Activated CD4-positive, alpha-beta T cell treated with anti-CD3 and anti-CD28 coated beads for 36 hours (primary cell): ENCODE measurements at regions not wholly inside any gene's neighbourhood (a gene's known extent, or its start where the extent isn't known, plus 50 kb on each side); places are given as distances from the start of the nearest gene placed in this dataset.

ENCODE experiments used
- ATAC-seq: fragments of 200-7000 bp; cut with Tn5 transposase; one replicate; pipeline ENCODE4 v1.10.0; 2021; ENCODE audit warnings: mild to moderate bottlenecking, moderate library complexity
- CTCF ChIA-PET: fragments of 350-600 bp; sonication (Branson Sonifier 250); formaldehyde crosslinking; loops from one replicate; lab custom pipeline; 2021; ENCODE audit warnings: antibody characterized with exemption; lab: Charles Lee
- POLR2A ChIA-PET: fragments of 350-600 bp; sonication (Branson Sonifier 250); formaldehyde crosslinking; loops from one replicate; lab custom pipeline; 2021; ENCODE audit warnings: antibody characterized with exemption, inconsistent platforms; lab: Charles Lee
- DNase-seq: peaks from one replicate; pipeline ENCODE4 v3.0.0-alpha.2; 2020
- H3K27ac Mint-ChIP-seq: one replicate; pipeline ENCODE4 v1.8.0; 2021; ENCODE audit warnings: mixed read lengths
- H3K27me3 Mint-ChIP-seq: one replicate; pipeline ENCODE4 v1.8.0; 2021; ENCODE audit warnings: mixed read lengths
- H3K36me3 Mint-ChIP-seq: one replicate; pipeline ENCODE4 v1.8.0; 2021; ENCODE audit warnings: low read depth, mixed read lengths
- H3K4me1 Mint-ChIP-seq: one replicate; pipeline ENCODE4 v1.8.0; 2021; ENCODE audit warnings: mixed read lengths
- H3K4me3 Mint-ChIP-seq: one replicate; pipeline ENCODE4 v1.8.0; 2021; ENCODE audit warnings: mild to moderate bottlenecking, moderate library complexity, mixed read lengths
- H3K9me3 Mint-ChIP-seq: one replicate; pipeline ENCODE4 v1.8.0; 2021; ENCODE audit warnings: low read depth, mixed read lengths
- intact Hi-C, 2 experiments: fragments of 100-400 bp; cut with DNase I in 1 of 2; cut with micrococcal nuclease in 1 of 2; formaldehyde crosslinking; loops; one replicate each; pipeline versions ENCODE4 v1.14.2 to v1.15.1; 2022 to 2024; cut with DNase I, micrococcal nuclease

DNA sequence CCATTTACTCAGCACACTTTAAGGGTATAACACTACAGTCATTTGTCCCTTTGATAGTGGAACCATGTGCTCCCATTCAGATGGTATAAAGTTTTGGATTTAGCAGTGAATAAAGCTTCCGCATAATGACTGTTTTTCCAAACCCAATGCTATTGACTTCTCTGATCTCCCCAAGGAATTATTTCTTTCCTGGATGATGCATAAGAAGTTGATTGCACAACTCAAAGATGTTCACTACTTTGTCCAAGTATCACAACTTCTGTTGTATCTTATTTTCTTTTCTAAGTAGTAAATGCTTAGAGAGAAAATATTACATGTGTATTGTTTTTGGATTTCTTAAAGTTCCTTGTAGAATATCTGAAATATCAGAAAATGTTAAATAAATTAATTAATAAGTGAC lies 300.2 kb downstream of the GPM6A start:
- Mint-ChIP-seq H3K27ac (no peak overlapping the region), H3K27me3 (no peaks in the 10 kb centered on the region), H3K4me1 (no peaks in the 10 kb centered on the region), H3K9me3 (peaks cover 7% of the 10 kb centered on the region), H3K4me3 (no peak overlapping the region), H3K36me3 (no peaks in the 10 kb centered on the region)
- ChIA-PET CTCF (no interaction called here), POLR2A (no interaction called here)
- DNase-seq (no peak), ATAC-seq (no peak)
- intact Hi-C loops, result no loop called here

GRCh38 chr4:175514174-175514573 lies 297.9 kb downstream of the GPM6A start:
- Mint-ChIP-seq H3K4me1 (no peaks in the 10 kb centered on the region), H3K4me3 (no peak overlapping the region), H3K36me3 (no peaks in the 10 kb centered on the region), H3K27ac (no peak overlapping the region), H3K27me3 (no peaks in the 10 kb centered on the region), H3K9me3 (peaks cover 2% of the 10 kb centered on the region)
- intact Hi-C loops, result no loop called here
- ATAC-seq (no peak), DNase-seq (no peak)
- ChIA-PET CTCF (no interaction called here), POLR2A (no interaction called here)

GRCh38 chr4:175530655-175531054 lies 281.4 kb downstream of the GPM6A start:
- peaks cover 2% of the 10 kb centered on the region for H3K9me3 Mint-ChIP-seq
- ChIA-PET CTCF (no interaction called here), POLR2A (no interaction called here)
- intact Hi-C loops, result no loop called here
- DNase-seq (no peak), ATAC-seq (no peak)
- no peak overlapping the region for H3K4me3 Mint-ChIP-seq
- no peaks in the 10 kb centered on the region for H3K27me3 Mint-ChIP-seq
- H3K4me1 Mint-ChIP-seq, result no peaks in the 10 kb centered on the region
- H3K36me3 Mint-ChIP-seq, result no peaks in the 10 kb centered on the region
- no peak overlapping the region for H3K27ac Mint-ChIP-seq

- Mint-ChIP-seq H3K27ac (no peak overlapping the region), H3K9me3 (peaks cover 2% of the 10 kb centered on the region), H3K4me1 (no peaks in the 10 kb centered on the region), H3K27me3 (no peaks in the 10 kb centered on the region), H3K4me3 (no peak overlapping the region), H3K36me3 (no peaks in the 10 kb centered on the region)
- ChIA-PET CTCF (interaction anchor here (0.6 kb wide), 1 partner anchor 10 kb away, joined by 3 read pairs; no protein-coding TSS in a partner anchor), POLR2A (no interaction called here)
- no peak for DNase-seq
- intact Hi-C loops, result no loop called here
- no peak for ATAC-seq
Measured at GRCh38 chr4:175531405-175532091, 280.5 kb downstream of the GPM6A start.

- H3K27ac Mint-ChIP-seq, result no peak overlapping the region
- ATAC-seq, result no peak
- no peaks in the 10 kb centered on the region for H3K27me3 Mint-ChIP-seq
- CTCF ChIA-PET, result interaction anchor here (0.6 to 1.4 kb wide), 5 partner anchors 9 to 104 kb away, joined by 3 to 4 read pairs (median 3); no protein-coding TSS in a partner anchor
- peaks cover 2% of the 10 kb centered on the region for H3K9me3 Mint-ChIP-seq
- no peak overlapping the region for H3K4me3 Mint-ChIP-seq
- intact Hi-C loops, result loop anchor here (1.0 to 5.0 kb wide), 4 partner anchors 664 to 1172 kb away; no protein-coding TSS in a partner anchor
- POLR2A ChIA-PET, result no interaction called here
- no peak for DNase-seq
- no peaks in the 10 kb centered on the region for H3K4me1 Mint-ChIP-seq
- no peaks in the 10 kb centered on the region for H3K36me3 Mint-ChIP-seq
Measured at GRCh38 chr4:175536852-175537453, 275.1 kb downstream of the GPM6A start.

- H3K9me3 Mint-ChIP-seq, result peaks cover 2% of the 10 kb centered on the region
- no peak overlapping the region for H3K4me3 Mint-ChIP-seq
- no peaks in the 10 kb centered on the region for H3K36me3 Mint-ChIP-seq
- ChIA-PET POLR2A (no interaction called here), CTCF (no interaction called here)
- ATAC-seq (no peak), DNase-seq (no peak)
- no peaks in the 10 kb centered on the region for H3K4me1 Mint-ChIP-seq
- intact Hi-C loops, result loop anchor here in 1 of 2 experiments (5.0 kb wide), 1 partner anchor 777 kb away; no protein-coding TSS in a partner anchor
- no peak overlapping the region for H3K27ac Mint-ChIP-seq
- H3K27me3 Mint-ChIP-seq, result no peaks in the 10 kb centered on the region
Measured at GRCh38 chr4:175539498-175539897, 272.6 kb downstream of the GPM6A start.

GRCh38 chr4:175540151-175540550 lies 271.9 kb downstream of the GPM6A start:
- Mint-ChIP-seq H3K27me3 (no peaks in the 10 kb centered on the region), H3K9me3 (peaks cover 2% of the 10 kb centered on the region), H3K36me3 (no peaks in the 10 kb centered on the region), H3K4me3 (no peak overlapping the region), H3K4me1 (no peaks in the 10 kb centered on the region), H3K27ac (no peak overlapping the region)
- POLR2A ChIA-PET, result no interaction called here
- ATAC-seq (no peak), DNase-seq (no peak)
- CTCF ChIA-PET, result no interaction called here
- intact Hi-C loops, result no loop called here

DNA sequence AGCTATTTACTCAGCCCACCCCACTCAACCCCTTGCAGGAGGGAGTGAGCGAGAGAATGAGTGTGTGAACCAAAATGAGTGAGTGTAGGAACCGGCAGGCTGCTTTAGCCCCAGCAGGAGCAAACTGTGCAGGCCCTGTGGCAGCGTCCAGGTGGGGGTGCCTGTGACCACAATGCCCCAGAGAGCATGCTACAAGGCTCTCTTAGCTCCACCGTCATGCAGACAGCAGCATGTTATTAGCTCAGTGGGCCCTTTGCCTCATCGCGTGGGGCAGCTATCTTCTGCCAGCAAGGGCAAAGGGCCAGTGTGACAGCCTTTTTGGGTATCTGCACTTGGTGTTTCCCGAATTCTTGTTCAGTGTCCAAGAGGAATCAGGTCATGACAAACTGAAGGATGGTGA lies 271.3 kb downstream of the GPM6A start:
- Mint-ChIP-seq H3K4me3 (no peak overlapping the region), H3K27me3 (no peaks in the 10 kb centered on the region), H3K4me1 (no peaks in the 10 kb centered on the region), H3K9me3 (peaks cover 3% of the 10 kb centered on the region), H3K36me3 (no peaks in the 10 kb centered on the region), H3K27ac (no peak overlapping the region)
- POLR2A ChIA-PET, result no interaction called here
- intact Hi-C loops, result no loop called here
- DNase-seq (no peak), ATAC-seq (no peak)
- CTCF ChIA-PET, result interaction anchor here (0.6 kb wide), 1 partner anchor 35 kb away, joined by 3 read pairs; no protein-coding TSS in a partner anchor

DNA sequence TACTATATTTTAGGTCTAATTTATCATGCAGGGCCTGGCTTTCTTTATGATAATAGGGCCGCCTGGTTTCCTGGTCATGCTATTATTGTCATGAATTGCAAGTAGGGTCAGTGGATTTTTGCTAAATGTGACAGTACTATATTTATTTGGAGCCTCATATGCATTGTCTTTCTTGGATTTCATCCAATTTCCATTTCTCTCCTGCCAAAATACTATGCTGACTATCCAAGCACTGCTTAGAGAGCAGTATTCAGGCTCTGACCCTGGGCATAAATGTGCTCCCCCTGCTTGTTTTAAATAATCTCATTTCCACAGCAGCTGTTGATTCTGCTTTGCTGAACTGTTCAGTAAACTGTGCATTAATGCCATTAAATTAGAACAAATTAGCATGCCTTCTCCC lies 269.3 kb downstream of the GPM6A start:
- intact Hi-C loops, result no loop called here
- POLR2A ChIA-PET, result no interaction called here
- peaks cover 7% of the 10 kb centered on the region for H3K9me3 Mint-ChIP-seq

DNA sequence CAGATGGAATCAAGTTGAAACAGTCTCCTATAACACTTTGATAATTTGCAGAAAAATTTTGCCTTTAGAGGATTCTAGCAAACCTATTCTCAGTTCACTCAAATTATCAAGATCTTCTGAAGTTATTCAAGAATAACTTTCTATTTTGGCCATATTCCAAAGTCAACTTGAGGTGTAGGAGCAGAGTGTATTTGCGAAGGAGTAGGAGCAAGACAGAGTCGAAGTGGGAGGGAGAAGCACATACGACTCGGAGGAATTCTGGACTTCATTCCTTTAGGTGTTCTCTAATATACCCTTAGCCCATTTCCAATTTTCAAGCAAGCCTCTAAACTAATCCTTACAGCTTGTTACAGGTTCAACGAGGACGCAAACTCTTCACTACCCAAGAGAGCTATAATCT lies 252.9 kb downstream of the GPM6A start:
- no peak overlapping the region for H3K4me3 Mint-ChIP-seq
- H3K27ac Mint-ChIP-seq, result no peak overlapping the region
- DNase-seq, result no peak
- H3K4me1 Mint-ChIP-seq, result no peaks in the 10 kb centered on the region
- H3K27me3 Mint-ChIP-seq, result no peaks in the 10 kb centered on the region
- ATAC-seq, result no peak
- CTCF ChIA-PET, result no interaction called here
- POLR2A ChIA-PET, result no interaction called here
- no peaks in the 10 kb centered on the region for H3K9me3 Mint-ChIP-seq
- intact Hi-C loops, result no loop called here
- H3K36me3 Mint-ChIP-seq, result no peaks in the 10 kb centered on the region

More for the DNA sequence above, 269.3 kb downstream of the GPM6A start:
- Mint-ChIP-seq H3K36me3 (no peaks in the 10 kb centered on the region), H3K27ac (no peak overlapping the region), H3K27me3 (no peaks in the 10 kb centered on the region), H3K4me3 (no peak overlapping the region), H3K4me1 (no peaks in the 10 kb centered on the region)
- no peak for ATAC-seq
- DNase-seq, result no peak
- CTCF ChIA-PET, result no interaction called here

DNA sequence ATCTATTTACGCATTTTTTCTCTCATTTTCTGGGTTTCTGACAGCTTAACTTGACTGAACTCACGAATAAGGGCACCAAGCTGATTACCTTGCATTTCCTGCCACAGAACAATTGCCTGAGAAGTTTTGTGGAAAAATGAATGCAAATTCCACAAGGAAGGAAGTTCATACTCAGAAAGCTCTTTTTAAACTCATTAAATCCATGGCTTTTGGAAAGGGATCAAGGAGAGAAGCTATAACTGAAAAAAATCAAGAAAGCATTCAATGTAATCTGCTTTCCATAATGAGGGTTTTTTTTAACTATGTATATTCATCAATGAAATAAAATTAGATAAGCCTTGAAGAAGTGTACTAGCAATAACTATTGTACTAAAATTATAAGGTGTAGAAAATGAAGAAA lies 252.5 kb downstream of the GPM6A start:
- Mint-ChIP-seq H3K36me3 (no peaks in the 10 kb centered on the region), H3K4me3 (no peak overlapping the region), H3K27me3 (no peaks in the 10 kb centered on the region), H3K27ac (no peak overlapping the region), H3K4me1 (no peaks in the 10 kb centered on the region), H3K9me3 (no peaks in the 10 kb centered on the region)
- DNase-seq (no peak), ATAC-seq (no peak)
- CTCF ChIA-PET, result interaction anchor here (1.1 kb wide), 1 partner anchor 13 kb away, joined by 3 read pairs; no protein-coding TSS in a partner anchor
- intact Hi-C loops, result no loop called here
- POLR2A ChIA-PET, result no interaction called here

DNA sequence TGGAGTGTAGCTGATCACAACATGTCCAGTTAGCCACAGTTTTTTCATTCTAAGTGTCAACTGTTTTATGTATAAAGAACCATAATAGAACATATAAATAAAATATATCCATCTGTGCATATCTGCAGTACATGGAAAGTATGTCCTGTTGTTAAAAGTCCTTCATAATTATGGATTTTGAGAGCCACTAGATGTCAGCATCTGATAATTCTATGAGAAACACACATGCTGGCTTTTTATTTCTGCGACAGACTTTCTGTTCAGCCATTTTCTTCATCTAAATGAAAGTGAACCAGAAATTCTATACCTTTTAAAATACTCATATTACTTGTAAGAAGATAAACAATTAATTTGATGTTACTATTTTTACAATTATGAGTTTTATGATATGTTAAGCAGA lies 251.5 kb downstream of the GPM6A start:
- H3K4me3 Mint-ChIP-seq, result no peak overlapping the region
- no peaks in the 10 kb centered on the region for H3K4me1 Mint-ChIP-seq
- ChIA-PET CTCF (interaction anchor here (1.1 kb wide), 1 partner anchor 12 kb away, joined by 3 read pairs; no protein-coding TSS in a partner anchor), POLR2A (no interaction called here)
- no peaks in the 10 kb centered on the region for H3K36me3 Mint-ChIP-seq
- ATAC-seq, result no peak
- H3K9me3 Mint-ChIP-seq, result no peaks in the 10 kb centered on the region
- intact Hi-C loops, result no loop called here
- H3K27me3 Mint-ChIP-seq, result no peaks in the 10 kb centered on the region
- no peak overlapping the region for H3K27ac Mint-ChIP-seq
- DNase-seq, result no peak
